DMS153 treated with DMSO at 0.1 percent for 48 hours (cell line): ENCODE measurements at regions not wholly inside any gene's neighbourhood (a gene's known extent, or its start where the extent isn't known, plus 50 kb on each side); places are given as distances from the start of the nearest gene placed in this dataset.
"Not testable (repeated sequence)": the region's sequence is repeated elsewhere in the genome, so short reads cannot be mapped to it uniquely, and the experiment has no call there.

Experiments
- DNase-seq: peaks from one replicate; lab custom pipeline; 2025; ENCODE audit not compliant: unreplicated experiment; lab: John Stamatoyannopoulos, UW

DNA sequence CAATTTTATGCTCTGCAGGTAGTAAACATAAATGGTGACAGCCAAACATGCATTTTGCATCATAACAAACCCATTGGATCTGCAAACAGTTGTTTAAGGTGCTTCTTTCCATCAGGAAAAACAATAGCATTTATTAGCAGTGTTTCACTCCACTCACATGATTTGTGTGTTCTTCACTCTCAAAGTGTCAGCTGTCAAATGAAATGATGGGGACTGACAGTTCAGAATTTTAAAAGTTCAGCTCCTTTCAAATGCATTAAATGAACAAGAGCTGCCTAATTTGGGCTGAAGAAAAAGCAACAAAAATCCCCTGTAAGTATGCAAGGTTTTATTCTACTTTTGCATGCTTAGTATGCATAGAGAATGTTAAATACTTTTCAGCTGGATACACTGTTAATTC is 145.2 kb upstream of the CDIN1 start:
- DNase-seq, result no peak

GRCh38 chr15:36438499-36438898 is 140.9 kb upstream of the CDIN1 start:
- DNase-seq, result no peak

DNA sequence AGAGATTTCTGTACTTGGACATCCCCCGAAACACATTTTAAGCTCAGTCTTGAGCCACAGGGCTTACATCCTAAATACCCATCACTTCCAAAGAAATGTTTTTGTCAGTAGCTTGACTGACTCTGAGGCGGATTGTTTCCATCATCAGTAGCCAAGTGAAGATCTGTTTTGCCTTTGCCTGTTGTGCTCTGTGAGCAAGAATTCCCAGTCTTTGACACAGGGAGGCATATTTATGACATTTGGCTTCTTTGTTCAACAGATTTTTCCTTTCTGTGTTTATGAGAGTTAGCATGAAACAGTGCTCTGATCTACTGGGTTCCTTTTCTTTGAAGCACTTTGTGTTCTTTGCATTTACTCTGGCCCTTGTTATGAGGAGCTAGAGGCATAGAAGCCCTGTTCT is 132.1 kb upstream of the CDIN1 start:
- no peak for DNase-seq

DNA sequence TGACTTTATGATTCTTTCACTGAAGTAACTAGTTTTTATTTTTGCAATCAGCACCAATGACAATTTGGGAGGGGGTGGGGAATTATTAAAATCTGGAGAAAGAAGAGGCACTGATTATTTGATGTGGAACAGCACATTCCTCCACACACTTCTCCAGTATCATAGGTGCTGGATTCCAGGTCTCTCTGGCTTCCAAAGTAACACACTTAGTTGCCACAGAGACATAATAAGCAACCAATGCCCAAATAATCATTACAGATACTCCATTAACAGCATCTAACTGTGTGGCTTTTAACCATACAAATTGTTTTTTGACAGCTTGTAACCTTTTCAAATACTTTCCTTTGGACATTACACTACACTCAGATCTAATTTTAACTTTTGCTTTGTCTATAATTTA is 131.0 kb upstream of the CDIN1 start:
- no peak for DNase-seq

DNA sequence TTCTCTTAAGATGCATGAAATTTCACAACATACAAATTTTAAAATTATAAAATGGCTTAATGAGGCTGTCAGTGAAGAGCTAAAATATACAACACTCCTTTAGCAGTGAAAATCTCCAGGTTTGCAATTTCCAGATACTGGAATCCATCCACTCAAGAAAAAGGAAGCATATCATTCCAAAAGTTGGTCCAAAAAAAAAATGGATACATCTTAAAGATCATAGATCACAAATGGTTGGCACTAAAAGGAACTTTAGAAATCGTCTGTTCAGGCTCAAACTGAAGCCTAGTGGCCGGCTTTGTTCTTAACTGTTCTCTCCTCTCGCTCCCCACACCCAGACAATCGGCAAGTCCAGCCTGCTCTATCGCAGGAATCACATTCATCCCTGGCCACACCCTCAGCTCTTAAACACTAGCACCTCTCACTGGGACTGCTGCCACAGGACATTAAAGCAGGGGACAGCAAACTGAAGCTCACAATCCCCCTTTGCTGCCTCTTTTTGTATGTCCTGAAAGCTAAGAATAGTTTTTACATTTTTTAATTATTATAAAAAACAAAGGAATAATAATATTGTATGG is 130.3 kb upstream of the CDIN1 start:
- DNase-seq, result no peak

DNA sequence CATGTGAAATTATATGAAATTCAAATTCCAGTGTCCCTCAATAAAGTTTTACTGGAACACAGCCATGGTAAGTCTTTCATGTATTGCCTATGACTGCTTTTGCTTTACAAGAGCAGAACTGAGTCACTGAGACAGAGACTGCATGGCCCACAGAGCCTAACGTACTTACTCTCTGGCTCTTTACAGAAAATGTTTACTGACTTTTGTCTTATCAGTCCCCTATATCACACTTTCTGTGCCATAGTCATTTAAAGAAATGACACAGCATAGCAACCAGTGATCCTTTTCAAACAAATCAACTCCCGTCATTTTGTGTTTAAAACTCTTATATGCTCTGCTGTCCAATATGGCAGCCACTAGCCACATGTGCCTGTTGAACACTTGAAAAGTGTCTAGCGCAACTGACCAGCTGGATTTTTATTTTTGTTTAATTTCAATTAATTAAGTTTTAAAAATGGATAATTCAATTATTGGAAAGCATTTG is 129.7 kb upstream of the CDIN1 start:
- no peak for DNase-seq

- DNase-seq, result not testable (repeated sequence)
These were observed 125.2 kb upstream of the CDIN1 start for GRCh38 chr15:36454244-36454643.

- DNase-seq, result no peak
These were observed 121.0 kb upstream of the CDIN1 start for GRCh38 chr15:36458411-36458810.

DNA sequence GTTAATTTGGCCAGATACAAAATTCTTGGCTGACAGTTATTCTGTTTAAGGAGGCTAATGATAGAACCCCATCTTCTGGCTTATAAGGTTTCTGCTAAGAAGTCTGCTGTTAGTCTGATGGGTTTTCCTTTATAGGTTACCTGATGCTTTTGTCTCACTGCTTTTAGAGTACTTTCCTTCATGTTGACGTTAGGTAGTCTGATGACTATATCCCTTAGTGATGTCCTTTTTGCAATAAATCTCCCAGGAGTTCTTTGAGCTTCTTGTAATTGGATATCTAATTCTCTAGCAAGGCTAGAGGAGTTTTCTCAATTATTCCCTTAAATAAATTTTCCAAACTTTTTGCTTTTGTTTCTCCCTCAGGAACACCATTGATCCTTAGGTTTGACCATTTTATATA is 114.1 kb upstream of the CDIN1 start:
- no peak for DNase-seq

DNA sequence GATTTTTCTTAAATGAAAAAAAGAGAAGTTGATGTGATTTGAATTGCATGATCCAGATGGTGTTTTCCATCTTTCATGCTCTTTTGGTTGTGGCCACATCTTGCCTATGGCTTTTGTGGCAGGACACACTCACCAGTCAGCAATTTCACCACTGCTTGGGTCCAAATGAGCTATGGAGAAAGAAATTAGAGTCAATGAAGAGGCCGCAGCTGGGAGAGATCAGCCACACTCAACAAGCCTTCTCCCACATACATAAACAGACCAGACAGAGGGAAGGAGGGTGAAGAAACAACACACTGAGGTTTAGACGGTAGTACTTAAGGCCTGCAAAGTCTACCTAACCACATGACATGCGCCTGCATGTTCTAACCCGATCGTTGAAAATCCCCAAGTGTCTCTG is 110.7 kb upstream of the CDIN1 start:
- no peak for DNase-seq

DNA sequence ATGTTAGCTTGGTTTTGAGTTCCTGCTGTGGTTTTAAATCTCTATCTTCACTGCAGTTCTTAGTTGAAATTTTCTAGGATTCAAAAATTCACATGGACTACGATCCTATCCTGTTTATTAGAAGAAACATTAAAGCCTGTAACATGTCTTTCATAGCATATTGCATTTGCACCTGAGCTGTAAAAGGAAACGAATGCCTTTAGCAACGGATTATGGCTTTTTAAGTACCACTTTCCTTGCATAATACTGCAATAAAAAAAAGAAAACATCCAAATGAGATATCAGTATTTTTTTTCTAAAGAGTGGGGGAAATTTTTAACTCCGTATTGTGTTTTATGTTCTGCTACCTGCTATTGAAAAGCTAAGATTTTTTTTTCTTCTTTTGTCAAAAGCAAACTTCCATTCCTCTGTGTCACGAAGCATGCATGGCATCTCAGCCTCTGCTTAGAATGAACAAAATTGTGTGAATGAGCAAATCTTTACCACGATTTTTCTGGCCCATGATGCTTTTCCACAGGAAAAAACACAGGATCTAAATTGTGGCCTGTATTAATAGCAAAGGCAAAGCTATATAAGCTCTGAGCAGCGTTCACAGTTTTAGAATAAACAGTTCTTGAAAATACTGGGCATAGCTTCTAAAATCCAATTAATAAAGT is 110.0 kb upstream of the CDIN1 start:
- no peak for DNase-seq

DNA sequence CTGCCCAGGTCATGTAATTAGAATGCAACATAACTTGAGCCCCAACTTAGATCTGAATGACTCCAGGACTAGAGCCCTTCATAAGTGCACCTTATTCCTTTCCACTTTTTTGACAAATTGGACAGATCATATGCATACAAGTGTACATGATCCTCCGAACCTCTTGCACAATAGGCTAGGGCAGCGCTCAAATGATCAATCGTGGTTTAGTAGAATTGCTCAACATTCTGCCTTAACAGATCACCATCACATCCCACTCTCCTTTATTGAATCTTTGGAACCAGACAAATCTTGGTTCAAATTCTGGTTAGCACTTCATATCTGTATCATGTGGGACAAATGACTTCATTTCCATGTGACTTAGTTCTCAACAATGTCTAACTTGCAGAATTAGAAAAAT is 106.8 kb upstream of the CDIN1 start:
- DNase-seq, result no peak

DNA sequence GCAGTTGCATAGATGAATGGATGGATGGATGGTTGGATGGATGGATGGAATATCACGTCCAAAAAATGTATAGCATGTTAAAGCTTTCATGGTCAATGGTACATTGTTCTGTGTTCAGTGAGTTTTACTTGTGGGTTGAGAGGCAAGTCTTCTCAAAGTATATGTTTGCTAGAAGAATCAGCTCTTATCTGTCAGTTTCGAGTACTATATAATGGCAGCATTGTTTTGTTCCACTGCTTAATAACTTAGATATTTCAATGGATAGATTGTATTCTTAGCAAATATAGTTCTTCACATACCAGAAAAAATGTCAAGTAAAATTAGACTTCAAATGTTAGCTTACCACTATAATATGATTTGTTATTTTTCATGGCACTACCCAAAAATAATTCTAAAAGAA is 100.9 kb upstream of the CDIN1 start:
- no peak for DNase-seq

DNA sequence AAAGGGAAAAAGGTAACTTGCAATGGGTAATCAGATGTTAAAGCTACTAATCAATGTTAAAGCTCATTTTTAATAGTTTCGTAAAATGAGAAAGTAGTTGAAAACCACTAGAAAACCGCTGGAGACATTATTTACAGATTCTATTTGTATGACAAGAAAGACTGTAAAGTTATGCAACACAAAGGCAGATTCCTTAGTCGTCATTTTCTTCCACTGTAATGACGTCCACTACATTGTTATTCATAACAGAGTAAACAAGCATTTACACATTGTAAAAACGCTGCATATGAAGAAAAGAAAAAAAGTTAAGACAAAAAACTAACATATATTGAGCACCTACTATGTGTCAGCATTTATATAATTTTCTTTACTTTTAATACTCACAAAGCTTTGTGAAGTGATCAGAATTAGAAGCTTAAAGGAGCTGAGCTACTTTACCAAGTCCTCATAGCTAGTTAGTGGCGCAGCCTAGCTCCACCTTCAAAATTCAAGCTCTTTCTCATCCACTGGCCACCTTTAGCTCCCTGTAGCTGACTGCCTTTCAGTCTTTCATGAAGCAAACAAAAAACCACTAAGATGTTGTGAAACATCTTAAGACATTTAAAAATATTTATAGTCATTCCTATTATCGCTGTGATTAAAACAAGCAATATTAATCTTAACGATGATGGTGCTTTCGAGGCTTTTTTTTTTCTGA is 100.1 kb upstream of the CDIN1 start:
- no peak for DNase-seq

GRCh38 chr15:36481156-36481555 is 98.3 kb upstream of the CDIN1 start:
- no peak for DNase-seq

- no peak for DNase-seq
These were observed 96.0 kb upstream of the CDIN1 start for GRCh38 chr15:36483409-36483808.

- DNase-seq, result no peak
These were observed 95.2 kb upstream of the CDIN1 start for GRCh38 chr15:36484038-36484778.

GRCh38 chr15:36491912-36492311 is 87.5 kb upstream of the CDIN1 start:
- no peak for DNase-seq

DNA sequence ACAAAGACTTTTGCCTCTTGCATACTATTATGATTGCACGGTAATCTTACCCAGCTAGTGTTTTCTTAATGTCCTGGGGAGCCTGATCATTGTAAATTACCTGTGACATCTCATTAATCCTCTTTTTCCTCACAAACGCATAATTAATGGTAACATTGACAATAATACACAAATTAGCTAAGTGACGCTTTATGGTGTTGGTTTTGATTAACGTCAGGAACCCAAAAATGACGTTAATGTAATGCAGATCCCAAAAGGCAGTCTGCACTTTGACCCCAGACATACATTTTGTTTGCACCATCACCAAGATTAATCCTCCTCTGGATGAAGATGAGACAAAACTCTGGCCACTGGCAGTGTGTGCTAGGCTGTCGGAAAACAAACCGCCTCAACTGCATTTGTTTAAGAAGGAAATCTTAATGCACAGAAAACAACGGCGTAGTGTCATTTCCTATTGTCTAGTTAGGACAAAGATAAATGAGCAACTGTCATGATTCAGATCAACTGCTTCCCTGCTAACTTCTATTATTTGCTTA is 83.9 kb upstream of the CDIN1 start:
- DNase-seq, result no peak

GRCh38 chr15:36497901-36498300 is 81.5 kb upstream of the CDIN1 start:
- no peak for DNase-seq

DNA sequence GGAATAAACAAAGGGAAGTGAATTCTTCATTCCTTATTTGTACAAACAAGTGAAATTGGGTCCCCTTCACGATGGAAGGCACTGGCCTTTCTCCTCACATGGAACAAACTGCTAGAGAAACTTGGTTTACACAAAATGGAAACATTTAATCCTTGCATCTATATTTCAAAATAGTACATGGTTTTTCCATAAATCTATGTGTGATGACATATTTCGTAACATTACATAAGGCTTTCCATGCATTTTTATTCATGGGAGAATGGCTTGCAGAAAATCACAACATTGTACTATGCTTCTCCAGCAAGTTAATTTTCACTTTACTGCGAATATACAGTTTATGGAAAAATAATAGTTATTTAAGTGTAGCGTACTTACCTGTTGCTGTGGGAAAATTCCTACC is 81.0 kb upstream of the CDIN1 start:
- DNase-seq, result no peak

DNA sequence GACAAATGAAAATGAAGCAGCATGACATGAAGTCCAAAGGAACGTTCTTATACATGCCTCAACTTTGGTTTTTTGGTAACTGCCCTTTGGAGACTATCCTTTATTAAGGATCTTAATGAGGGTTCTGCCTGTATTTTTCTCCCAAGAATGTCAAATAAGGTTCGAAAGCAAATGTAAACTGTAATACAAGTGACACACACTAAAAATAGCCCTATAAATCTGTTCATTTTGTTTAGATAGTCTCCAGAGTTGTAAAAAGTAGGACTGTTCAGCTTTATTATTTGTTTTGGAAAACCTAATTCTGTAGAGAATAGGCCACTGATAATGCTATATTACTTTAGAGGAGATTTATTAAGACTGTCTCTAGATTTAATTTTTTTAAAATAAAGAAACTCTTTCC is 80.5 kb upstream of the CDIN1 start:
- no peak for DNase-seq
